HepG2 (cell line): ENCODE measurements at regions not wholly inside any gene's neighbourhood (a gene's known extent, or its start where the extent isn't known, plus 50 kb on each side); places are given as distances from the start of the nearest gene placed in this dataset.

Source experiments
- ATAC-seq: fragments of 200-7000 bp; cut with Tn5 transposase; 3 replicates; pipeline ENCODE4 v1.9.1; 2020; ENCODE audit warnings: mild to moderate bottlenecking, moderate library complexity
- BruUV-seq: library from RNA; stranded (reverse); fragments of 400-500 nt; replicated peaks from 2 replicates; lab custom pipeline; 2021; lab: Mats Ljungman, UMichigan
- CTCF ChIA-PET: fragments of 300-600 bp; formaldehyde crosslinking; extraction: SDS; loops from one replicate; lab custom pipeline; 2021; ENCODE audit warnings: low total read pairs, inconsistent platforms, low intra/inter-chr PET ratio; lab: Yijun Ruan, JAX
- POLR2A ChIA-PET: fragments of 350-600 bp; sonication (Branson Sonifier 250); formaldehyde crosslinking; loops from one replicate; lab custom pipeline; 2020; ENCODE audit warnings: antibody characterized with exemption, inconsistent platforms; lab: Yijun Ruan, JAX
- DNase-seq: peaks from one replicate; pipeline ENCODE4 v3.0.0-alpha.2; 2015; ENCODE audit warnings: low spot score
- FAIRE-seq: peaks from 3 replicates; lab custom pipeline; 2011; peaks lifted over from hg19 to GRCh38; lab: Jason Lieb, UNC
- H2AFZ ChIP-seq: one replicate; pipeline ENCODE4 v1.6.1; 2011; ENCODE audit warnings: low read length, inconsistent platforms
- H3K27ac ChIP-seq: fragments of 300-600 bp; 3 replicates; pipeline ENCODE4 v1.8.0; 2011; ENCODE audit warnings: mixed run types, mild to moderate bottlenecking, mixed read lengths, low read length, inconsistent platforms; ENCODE audit not compliant: insufficient read depth; ENCODE audit errors: extremely low read length
- H3K27me3 ChIP-seq, 2 experiments: fragments of 200-600 bp in 1 of 2; 2 replicates in 1 of 2; 3 replicates in 1 of 2; pipeline versions ENCODE4 v1.6.0 to v1.8.0; 2011; ENCODE audit warnings: low read length in 2 of 2, mild to moderate bottlenecking in 2 of 2, moderate library complexity in 2 of 2, inconsistent platforms in 1 of 2; ENCODE audit not compliant: insufficient read depth in 2 of 2, control insufficient read depth in 1 of 2
- H3K36me3 ChIP-seq, 2 experiments: fragments of 200-600 bp in 1 of 2; replicated peaks in 1 of 2; 2 replicates in 1 of 2; 3 replicates in 1 of 2; pipeline versions ENCODE4 v1.5.1 to v1.8.0; 2011; ENCODE audit warnings: low read length in 2 of 2, inconsistent platforms in 1 of 2; ENCODE audit not compliant: insufficient read depth in 2 of 2, control insufficient read depth in 1 of 2
- H3K4me1 ChIP-seq: 2 replicates; pipeline ENCODE4 v1.5.1; 2012; ENCODE audit warnings: low read length, inconsistent platforms; ENCODE audit not compliant: insufficient read depth
- H3K4me2 ChIP-seq: 2 replicates; pipeline ENCODE4 v1.6.0; 2011; ENCODE audit warnings: low read depth, low read length, inconsistent platforms
- H3K4me3 ChIP-seq, 3 experiments: fragments of 200-600 bp in 1 of 3; sonication (generic), shearing (Covaris generic) in 1 of 3; replicated peaks in 1 of 3; 2 replicates each; pipeline ENCODE4 v1.5.1; 2011 to 2016; ENCODE audit warnings: low read length in 3 of 3, inconsistent platforms in 2 of 3, low read depth in 2 of 3, mild to moderate bottlenecking in 2 of 3, control low read depth in 1 of 3, mixed read lengths in 1 of 3; ENCODE audit not compliant: insufficient read depth in 1 of 3
- H3K79me2 ChIP-seq: one replicate; pipeline ENCODE4 v1.6.1; 2011; ENCODE audit warnings: low read length, inconsistent platforms; ENCODE audit not compliant: insufficient read depth
- H3K9ac ChIP-seq: 2 replicates; pipeline ENCODE4 v1.6.0; 2011; ENCODE audit warnings: mild to moderate bottlenecking, low read depth, low read length, inconsistent platforms; ENCODE audit not compliant: insufficient read depth
- H3K9me3 ChIP-seq: 2 replicates; pipeline ENCODE4 v1.5.1; 2012; ENCODE audit warnings: mild to moderate bottlenecking, low read length
- H4K20me1 ChIP-seq: 2 replicates; pipeline ENCODE4 v1.6.0; 2011; ENCODE audit warnings: inconsistent platforms, mild to moderate bottlenecking, low read length, moderate library complexity; ENCODE audit not compliant: insufficient read depth
- CHD4 ChIP-seq: fragments of 200-600 bp; sonication (generic); IDR thresholded peaks from 2 replicates; pipeline ENCODE4 v1.7.0; 2017; ENCODE audit warnings: mild to moderate bottlenecking, low read length, borderline replicate concordance
- NKX3-1 ChIP-seq: sonication (generic); formaldehyde crosslinking; IDR thresholded peaks from 2 replicates; pipeline ENCODE4 v1.5.0; 2020; ENCODE audit warnings: missing genetic modification reagents
- POGK ChIP-seq: sonication (generic); formaldehyde crosslinking; conservative IDR thresholded peaks from 2 replicates; pipeline ENCODE4 v1.8.0; 2022; ENCODE audit warnings: mild to moderate bottlenecking, moderate library complexity, missing genetic modification reagents
- RXRA ChIP-seq: sonication (generic); formaldehyde crosslinking; IDR thresholded peaks from 2 replicates; pipeline ENCODE4 v1.5.1; 2020; ENCODE audit warnings: missing genetic modification reagents
- TCF12 ChIP-seq, 2 experiments: fragments of 450-650 bp in 1 of 2; sonication (generic) in 1 of 2; formaldehyde crosslinking in 1 of 2; IDR thresholded peaks; 2 replicates each; pipeline versions ENCODE4 v1.6.1 to v1.8.0; 2017 to 2022; ENCODE audit warnings: antibody characterized with exemption in 1 of 2, mild to moderate bottlenecking in 1 of 2, missing genetic modification reagents in 1 of 2, moderate library complexity in 1 of 2
- ZNF382 ChIP-seq: sonication (generic); formaldehyde crosslinking; IDR thresholded peaks from 2 replicates; pipeline ENCODE4 v1.5.0; 2020; ENCODE audit warnings: missing genetic modification reagents, mild to moderate bottlenecking, borderline replicate concordance
- ZNF724P ChIP-seq: sonication (generic); formaldehyde crosslinking; IDR thresholded peaks from 2 replicates; pipeline ENCODE4 v1.8.0; 2022; ENCODE audit warnings: missing genetic modification reagents, borderline replicate concordance
- ZNF883 ChIP-seq: sonication (generic); formaldehyde crosslinking; IDR thresholded peaks from 2 replicates; pipeline ENCODE4 v1.5.1; 2020; ENCODE audit warnings: mild to moderate bottlenecking, missing genetic modification reagents; ENCODE audit errors: not compliant biosample characterization
- WGBS: methylation state at CpG from one replicate; pipeline ENCODE4 v1.1.6; 2017; ENCODE audit warnings: low lambda C conversion rate; 5-methylcytosine and 5-hydroxymethylcytosine counted together
- in situ Hi-C: cut with HindIII; loops from 2 replicates; pipeline ENCODE4 v1.10.0; 2017; ENCODE audit warnings: low pct_unique_long_range_greater_than_20kb; ENCODE audit not compliant: extremely low pct_ligation_motif_present
- intact Hi-C: fragments of 100-400 bp; cut with micrococcal nuclease; formaldehyde crosslinking; loops from one replicate; pipeline ENCODE4 v1.10.0; 2022; ENCODE audit not compliant: unreplicated experiment

GRCh38 chr4:13856387-13856786 lies 228.9 kb upstream of the BOD1L1 start (continued):
- no peak for TF ChIP-seq POGK (CRISPR knock-in tag)
- TF ChIP-seq ZNF883 (CRISPR knock-in tag), result no peak
- TF ChIP-seq CHD4, result no peak
- no peak for TF ChIP-seq NKX3-1 (CRISPR knock-in tag)
- TF ChIP-seq RXRA (CRISPR knock-in tag), result no peak
- TF ChIP-seq ZNF724P (CRISPR knock-in tag), result no peak
- no peak for TF ChIP-seq ZNF382 (CRISPR knock-in tag)

- no peak for TF ChIP-seq TCF12 (IDR thresholded peaks at IDR 0.05)
- TF ChIP-seq TCF12 (CRISPR knock-in tag; IDR thresholded peaks at IDR 0.05), result no peak
- TF ChIP-seq, all 625 proteins: peak for 0
- no peak for FAIRE-seq
- no peaks in the 10 kb centered on the region for H4K20me1 ChIP-seq
- in situ Hi-C loops, result no loop called here
- no peak overlapping the region for H3K9ac ChIP-seq
- ATAC-seq, result no peak
- no TSS peak for BruUV-seq
- CTCF ChIA-PET, result no interaction called here
- no peaks in the 10 kb centered on the region for H3K4me1 ChIP-seq
- H3K4me2 ChIP-seq, result no peak overlapping the region
- 0% methylated on average over 1 of the region's 2 CpGs for WGBS
- no peak overlapping the region for H3K4me3 ChIP-seq
- no peak for DNase-seq
- peaks cover 52% of the 10 kb centered on the region for H3K9me3 ChIP-seq
- intact Hi-C loops, result no loop called here
- no peak overlapping the region for H2AFZ ChIP-seq
- H3K27me3 ChIP-seq, result no peaks in the 10 kb centered on the region
- H3K79me2 ChIP-seq, result no peaks in the 10 kb centered on the region
- H3K27ac ChIP-seq, result no peak overlapping the region
- POLR2A ChIA-PET, result no interaction called here
- no peaks in the 10 kb centered on the region for H3K36me3 ChIP-seq
These were observed 229.9 kb upstream of the BOD1L1 start for GRCh38 chr4:13857397-13857796.
